T-helper 2 cell treated with Interferon-gamma antibody and Interleukin-4, amounts not matched to agents 5 μg/mL and 100 μg/mL, for 36 hours (primary cell): ENCODE measurements at regions not wholly inside any gene's neighbourhood (a gene's known extent, or its start where the extent isn't known, plus 50 kb on each side); places are given as distances from the start of the nearest gene placed in this dataset.
"Not testable (repeated sequence)": the region's sequence is repeated elsewhere in the genome, so short reads cannot be mapped to it uniquely, and the experiment has no call there.

Experiments used
- DNase-seq: peaks from one replicate; pipeline ENCODE4 v3.0.0; 2021; ENCODE audit warnings: low spot score
- H3K27ac Mint-ChIP-seq: one replicate; pipeline ENCODE4 v1.8.0; 2021; ENCODE audit warnings: mild to moderate bottlenecking, mixed read lengths
- H3K27me3 Mint-ChIP-seq: one replicate; pipeline ENCODE4 v1.8.0; 2021; ENCODE audit warnings: low read depth, mixed read lengths
- H3K36me3 Mint-ChIP-seq: one replicate; pipeline ENCODE4 v1.8.0; 2021; ENCODE audit warnings: low read depth, mixed read lengths
- H3K4me1 Mint-ChIP-seq: one replicate; pipeline ENCODE4 v1.8.0; 2021; ENCODE audit warnings: low read depth, mixed read lengths
- H3K4me3 Mint-ChIP-seq: one replicate; pipeline ENCODE4 v1.8.0; 2022; ENCODE audit warnings: mild to moderate bottlenecking, moderate library complexity, mixed read lengths
- H3K9me3 Mint-ChIP-seq: one replicate; pipeline ENCODE4 v1.8.0; 2021; ENCODE audit warnings: mixed read lengths

- Mint-ChIP-seq H3K4me1 (no peaks in the 10 kb centered on the region), H3K27ac (no peak overlapping the region), H3K36me3 (no peaks in the 10 kb centered on the region), H3K4me3 (no peak overlapping the region), H3K27me3 (no peaks in the 10 kb centered on the region), H3K9me3 (no peaks in the 10 kb centered on the region)
- DNase-seq, result no peak
These were observed 192.2 kb upstream of the TENT5A start for GRCh38 chr6:81944661-81945060.

- not testable (repeated sequence) for H3K9me3 Mint-ChIP-seq, H3K4me1 Mint-ChIP-seq, H3K36me3 Mint-ChIP-seq, H3K27me3 Mint-ChIP-seq, H3K4me3 Mint-ChIP-seq, H3K27ac Mint-ChIP-seq, DNase-seq
These were observed 190.4 kb upstream of the TENT5A start for GRCh38 chr6:81942842-81943241.

- Mint-ChIP-seq H3K27me3 (no peaks in the 10 kb centered on the region), H3K9me3 (no peaks in the 10 kb centered on the region), H3K27ac (no peak overlapping the region), H3K4me3 (no peak overlapping the region), H3K36me3 (no peaks in the 10 kb centered on the region), H3K4me1 (no peaks in the 10 kb centered on the region)
- DNase-seq, result no peak
These were observed 189.5 kb upstream of the TENT5A start for GRCh38 chr6:81942067-81942370.

DNA sequence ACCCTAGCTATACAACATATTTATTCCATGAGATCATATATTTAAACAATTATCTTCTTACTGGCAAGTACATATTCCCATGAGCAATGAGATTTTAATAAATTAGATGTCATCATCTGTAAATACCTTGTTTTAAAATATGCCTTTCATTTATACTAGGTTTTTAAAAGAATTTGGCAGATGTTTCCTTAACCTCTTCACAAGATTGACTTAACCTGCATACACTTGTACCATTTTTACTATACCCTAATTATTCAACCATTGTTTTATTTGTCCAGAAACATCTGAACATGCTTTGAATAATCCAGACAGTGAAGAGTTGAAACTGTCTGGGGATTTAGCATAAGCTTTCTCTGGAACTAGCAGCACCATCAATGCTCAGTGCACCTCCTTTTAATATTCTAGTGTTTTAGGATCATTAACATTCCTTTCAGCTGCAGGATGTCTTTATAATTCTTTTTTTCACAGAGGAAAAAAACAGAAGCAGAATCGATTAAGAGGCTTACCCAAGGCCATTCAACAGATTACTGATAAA is 188.0 kb upstream of the TENT5A start:
- Mint-ChIP-seq H3K4me1 (no peaks in the 10 kb centered on the region), H3K4me3 (no peak overlapping the region), H3K9me3 (no peaks in the 10 kb centered on the region), H3K27me3 (no peaks in the 10 kb centered on the region), H3K27ac (no peak overlapping the region), H3K36me3 (no peaks in the 10 kb centered on the region)
- no peak for DNase-seq

DNA sequence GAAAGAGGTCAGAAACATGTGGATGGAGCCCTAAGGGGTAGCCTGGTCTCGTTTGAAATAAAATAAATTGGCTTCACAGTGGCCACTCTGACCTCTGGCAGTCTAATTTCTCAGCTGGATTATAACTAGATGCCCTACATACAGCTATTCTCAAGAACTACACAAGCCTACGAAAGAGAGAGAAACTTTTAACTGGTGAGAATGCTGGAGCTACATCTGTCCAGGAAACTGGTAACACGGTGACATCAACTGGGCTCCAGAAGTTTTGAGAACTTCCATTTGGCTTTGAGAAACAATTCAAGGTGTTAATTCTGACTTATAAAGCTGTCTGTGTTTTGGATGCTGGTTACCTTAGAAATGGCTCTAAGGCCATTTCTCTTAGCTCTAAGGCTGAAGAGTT is 187.3 kb upstream of the TENT5A start:
- Mint-ChIP-seq H3K9me3 (no peaks in the 10 kb centered on the region), H3K4me3 (no peak overlapping the region), H3K36me3 (no peaks in the 10 kb centered on the region), H3K27ac (no peak overlapping the region), H3K27me3 (no peaks in the 10 kb centered on the region), H3K4me1 (no peaks in the 10 kb centered on the region)
- no peak for DNase-seq

- H3K36me3 Mint-ChIP-seq, result no peaks in the 10 kb centered on the region
- no peak overlapping the region for H3K27ac Mint-ChIP-seq
- H3K4me1 Mint-ChIP-seq, result no peaks in the 10 kb centered on the region
- H3K9me3 Mint-ChIP-seq, result no peaks in the 10 kb centered on the region
- H3K4me3 Mint-ChIP-seq, result no peak overlapping the region
- no peaks in the 10 kb centered on the region for H3K27me3 Mint-ChIP-seq
- DNase-seq, result no peak
These were observed 186.7 kb upstream of the TENT5A start for GRCh38 chr6:81938991-81939732.

GRCh38 chr6:81938014-81938856 is 185.8 kb upstream of the TENT5A start:
- no peak for DNase-seq
- H3K27ac Mint-ChIP-seq, result no peak overlapping the region
- no peaks in the 10 kb centered on the region for H3K36me3 Mint-ChIP-seq
- no peaks in the 10 kb centered on the region for H3K9me3 Mint-ChIP-seq
- no peaks in the 10 kb centered on the region for H3K4me1 Mint-ChIP-seq
- H3K4me3 Mint-ChIP-seq, result no peak overlapping the region
- no peaks in the 10 kb centered on the region for H3K27me3 Mint-ChIP-seq

DNA sequence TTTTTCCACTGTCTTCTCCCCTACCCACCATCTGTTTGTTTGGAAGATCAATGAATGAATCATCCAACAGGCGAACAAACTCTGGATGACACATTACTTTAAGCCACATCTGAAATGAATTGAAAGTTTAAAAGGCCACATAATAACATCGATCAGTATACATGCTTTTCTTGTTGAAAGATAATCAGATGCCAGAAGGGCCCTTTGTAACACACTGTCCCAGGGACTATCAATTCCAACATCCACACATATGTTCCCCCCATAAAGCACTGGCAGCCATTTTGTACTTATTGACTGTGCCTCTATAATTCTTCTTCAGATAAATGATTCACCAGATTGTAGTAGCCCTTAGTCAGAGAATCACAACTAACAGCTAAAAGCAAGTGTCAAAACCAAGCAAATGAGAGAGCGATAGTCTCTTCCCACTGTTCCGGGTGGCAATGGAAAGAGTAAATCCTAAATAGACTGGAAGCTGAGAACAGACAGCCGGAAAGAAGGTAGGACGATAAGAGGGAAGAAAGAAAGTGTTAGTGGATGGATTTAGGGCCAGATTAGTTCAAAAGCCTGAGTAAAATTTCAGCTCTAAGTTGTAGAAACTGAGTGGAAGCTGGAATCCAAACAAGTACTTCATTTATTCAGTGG is 184.9 kb upstream of the TENT5A start:
- H3K4me1 Mint-ChIP-seq, result no peaks in the 10 kb centered on the region
- no peak for DNase-seq
- H3K27ac Mint-ChIP-seq, result no peak overlapping the region
- H3K4me3 Mint-ChIP-seq, result no peak overlapping the region
- no peaks in the 10 kb centered on the region for H3K36me3 Mint-ChIP-seq
- H3K9me3 Mint-ChIP-seq, result no peaks in the 10 kb centered on the region
- no peaks in the 10 kb centered on the region for H3K27me3 Mint-ChIP-seq

DNA sequence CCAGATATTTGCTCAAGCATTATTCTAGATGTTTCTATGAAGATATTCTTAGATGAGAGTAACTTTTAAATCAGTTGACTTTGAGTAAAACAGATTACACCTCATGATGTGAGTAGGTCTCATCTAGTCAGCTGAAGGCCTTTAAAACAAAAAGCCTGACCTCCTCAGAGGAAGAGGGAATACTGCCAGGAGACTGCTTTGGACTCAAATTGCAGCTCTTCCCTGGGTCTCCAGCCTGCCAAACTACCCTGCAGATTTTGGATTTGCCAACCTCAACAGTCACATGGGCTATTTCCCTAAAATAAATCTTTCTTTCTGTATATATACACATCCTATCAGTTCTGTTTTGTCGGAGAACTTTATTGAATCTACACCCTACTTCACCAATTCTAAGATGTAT is 182.5 kb upstream of the TENT5A start:
- Mint-ChIP-seq H3K9me3 (no peaks in the 10 kb centered on the region), H3K27me3 (no peaks in the 10 kb centered on the region), H3K4me3 (no peak overlapping the region), H3K27ac (no peak overlapping the region), H3K36me3 (no peaks in the 10 kb centered on the region), H3K4me1 (no peaks in the 10 kb centered on the region)
- no peak for DNase-seq

DNA sequence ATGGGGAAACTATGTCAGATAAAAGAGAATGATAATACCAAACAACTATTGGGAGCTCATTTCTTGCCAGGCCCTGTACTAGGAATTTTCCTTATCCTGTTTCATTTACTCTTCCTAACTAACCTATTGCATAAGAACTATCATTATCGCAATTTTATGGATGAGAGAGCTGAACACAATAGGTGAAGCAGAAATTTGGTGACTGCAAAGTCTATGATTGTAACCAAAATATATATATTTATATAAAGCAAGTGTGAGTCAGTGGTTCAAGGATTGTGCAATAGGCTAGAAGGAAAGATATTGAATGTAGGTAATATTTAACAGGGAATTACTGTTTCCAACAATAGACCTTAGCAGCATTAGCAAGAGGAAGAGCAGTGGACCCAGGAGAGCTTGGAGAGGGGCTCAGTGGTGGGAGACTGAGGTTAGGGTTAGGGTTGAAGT is 181.1 kb upstream of the TENT5A start:
- no peak for DNase-seq
- Mint-ChIP-seq H3K36me3 (no peaks in the 10 kb centered on the region), H3K4me3 (no peak overlapping the region), H3K4me1 (no peaks in the 10 kb centered on the region), H3K27ac (no peak overlapping the region), H3K27me3 (no peaks in the 10 kb centered on the region), H3K9me3 (no peaks in the 10 kb centered on the region)

GRCh38 chr6:81933089-81933488 is 180.6 kb upstream of the TENT5A start:
- Mint-ChIP-seq H3K4me3 (no peak overlapping the region), H3K27ac (no peak overlapping the region), H3K27me3 (no peaks in the 10 kb centered on the region), H3K9me3 (no peaks in the 10 kb centered on the region), H3K4me1 (no peaks in the 10 kb centered on the region), H3K36me3 (no peaks in the 10 kb centered on the region)
- DNase-seq, result no peak

GRCh38 chr6:81932448-81932847 is 180.0 kb upstream of the TENT5A start:
- H3K9me3 Mint-ChIP-seq, H3K4me3 Mint-ChIP-seq, DNase-seq, H3K4me1 Mint-ChIP-seq, H3K27me3 Mint-ChIP-seq, H3K36me3 Mint-ChIP-seq, H3K27ac Mint-ChIP-seq: not testable (repeated sequence)

GRCh38 chr6:81929828-81930227 is 177.3 kb upstream of the TENT5A start:
- Mint-ChIP-seq H3K27me3 (no peaks in the 10 kb centered on the region), H3K4me3 (no peak overlapping the region), H3K4me1 (no peaks in the 10 kb centered on the region), H3K27ac (no peak overlapping the region), H3K36me3 (no peaks in the 10 kb centered on the region), H3K9me3 (no peaks in the 10 kb centered on the region)
- DNase-seq, result no peak

GRCh38 chr6:81925201-81925600 is 172.7 kb upstream of the TENT5A start:
- no peak overlapping the region for H3K4me3 Mint-ChIP-seq

More at GRCh38 chr6:81925201-81925600, 172.7 kb upstream of the TENT5A start:
- Mint-ChIP-seq H3K27me3 (no peaks in the 10 kb centered on the region), H3K9me3 (peaks cover 4% of the 10 kb centered on the region), H3K36me3 (no peaks in the 10 kb centered on the region), H3K4me1 (no peaks in the 10 kb centered on the region), H3K27ac (no peak overlapping the region)
- no peak for DNase-seq
